Stimulated activated CD4-positive, alpha-beta T cell treated with anti-CD3 and anti-CD28 coated beads, TNF-alpha, amount 100 ng/mL, for 24 hours (primary cell): ENCODE measurements at regions not wholly inside any gene's neighbourhood (a gene's known extent, or its start where the extent isn't known, plus 50 kb on each side); places are given as distances from the start of the nearest gene placed in this dataset.

Source experiments
- DNase-seq, 3 experiments: peaks; one replicate each; pipeline ENCODE4 v3.0.0-alpha.2; 2020; ENCODE audit warnings: low read depth in 3 of 3

DNA sequence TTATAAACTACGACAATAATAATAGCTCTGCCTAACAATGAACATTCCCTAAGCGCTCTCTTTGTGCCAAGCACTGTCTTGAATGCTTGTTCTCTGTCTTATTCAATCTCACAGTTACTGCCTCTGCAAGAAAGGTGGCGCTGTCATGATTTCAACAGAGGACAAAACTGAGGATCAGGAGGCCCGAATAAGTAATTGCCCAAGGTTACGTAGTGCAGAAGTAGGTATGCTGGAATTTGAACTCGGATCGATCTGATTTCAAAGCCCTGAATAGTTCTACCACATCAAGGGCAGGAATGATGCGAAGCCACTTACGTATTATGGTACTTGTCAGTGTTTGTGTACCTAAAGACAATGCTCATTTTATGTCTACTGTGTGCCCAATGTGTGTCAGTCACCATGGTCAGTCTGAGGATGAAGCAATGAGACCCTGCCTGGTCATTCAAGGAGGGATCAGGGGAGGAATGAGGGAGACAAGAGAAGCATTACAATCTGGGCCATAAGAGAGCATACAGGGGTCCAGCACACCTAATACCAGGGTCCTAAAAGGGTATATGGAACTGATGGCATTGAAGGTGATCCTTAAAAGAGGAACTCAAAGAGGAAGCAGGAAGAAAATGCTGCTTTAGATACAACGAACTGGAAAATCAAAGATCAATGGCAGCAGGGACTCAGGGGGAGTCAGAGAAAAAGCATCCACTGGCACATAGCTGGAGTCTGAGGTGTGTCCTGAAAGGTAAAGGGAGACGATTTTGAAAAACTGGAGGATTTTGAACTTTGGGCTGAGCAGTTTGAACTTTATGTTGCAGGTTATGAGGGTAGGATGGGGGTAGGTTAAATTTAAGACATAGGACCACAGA is 389.2 kb downstream of the PLPP3 start:
- no peak for DNase-seq

DNA sequence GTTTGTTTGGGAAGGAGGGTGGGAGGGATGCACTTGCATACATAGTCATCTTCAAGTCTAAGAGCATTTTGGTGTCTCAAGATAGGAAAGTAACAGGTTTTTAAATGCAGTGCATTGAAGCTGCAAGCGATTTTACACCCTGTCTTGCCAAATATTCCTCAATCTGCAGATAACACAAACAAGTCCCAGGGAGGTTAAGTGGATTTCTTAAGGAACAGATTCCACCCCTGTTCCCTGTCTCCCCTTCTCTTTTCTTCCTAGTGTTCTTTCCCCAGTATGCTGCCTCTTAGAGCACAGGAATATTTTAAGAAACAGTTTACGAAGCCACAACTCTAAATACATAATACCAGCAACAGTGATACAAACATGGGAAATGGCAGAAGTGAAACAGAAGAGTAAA is 389.9 kb downstream of the PLPP3 start:
- DNase-seq: no peak

DNA sequence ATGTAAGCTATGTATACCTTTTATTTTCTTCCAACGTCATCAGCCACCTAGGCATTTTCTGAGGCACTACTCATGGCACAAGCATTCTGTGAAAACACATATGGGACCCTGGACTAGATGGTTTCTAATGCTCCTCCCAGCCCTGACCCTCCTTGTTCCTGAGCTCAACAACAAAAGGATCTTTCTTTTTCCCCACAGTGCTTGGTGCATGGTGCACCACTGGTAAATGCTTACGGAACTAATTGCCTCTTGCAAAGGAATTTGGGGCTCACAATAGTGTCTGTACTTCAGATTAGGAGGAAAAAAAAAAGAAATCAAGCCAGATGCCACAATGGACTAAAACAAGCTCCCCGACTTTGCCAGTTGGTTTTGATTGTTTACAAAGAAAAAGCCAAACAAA is 390.5 kb downstream of the PLPP3 start:
- no peak for DNase-seq

DNA sequence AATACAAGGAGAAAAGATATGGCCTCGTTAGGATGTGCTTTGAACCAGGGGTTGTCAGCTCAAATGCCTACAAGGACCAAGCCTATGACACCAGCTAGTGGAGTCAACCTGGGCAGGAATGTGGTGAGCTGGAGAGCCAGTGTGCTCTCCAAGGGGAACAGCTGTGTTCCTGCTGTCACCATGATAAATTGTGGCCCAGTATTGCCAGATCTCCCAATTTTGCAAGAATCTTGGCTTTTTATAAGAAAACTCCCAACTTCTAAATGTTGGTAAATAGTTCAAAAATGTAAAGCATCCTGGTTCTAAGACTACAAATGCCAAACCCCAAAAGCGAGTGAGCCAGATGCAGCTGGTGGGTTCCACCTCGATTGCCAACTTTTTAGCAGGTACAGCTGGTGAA is 391.1 kb downstream of the PLPP3 start:
- no peak for DNase-seq

DNA sequence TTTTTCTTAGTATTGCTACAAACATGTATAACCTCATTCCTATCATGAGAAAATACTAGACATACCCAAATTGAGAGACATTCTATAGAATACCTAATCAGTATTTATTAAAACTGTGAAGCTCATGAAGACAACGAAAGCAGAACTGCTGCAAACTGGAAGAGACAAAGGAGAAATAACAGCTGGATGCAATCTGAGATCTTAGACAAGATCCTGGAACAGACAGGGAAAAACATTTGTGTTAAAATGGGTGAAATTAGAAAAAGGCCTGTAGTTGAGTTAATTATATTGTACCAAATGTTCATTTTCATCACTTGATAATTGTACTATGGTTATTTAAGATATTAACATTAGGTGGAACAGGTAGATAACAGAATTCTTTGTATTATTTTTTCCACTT is 392.0 kb downstream of the PLPP3 start:
- no peak for DNase-seq

DNA sequence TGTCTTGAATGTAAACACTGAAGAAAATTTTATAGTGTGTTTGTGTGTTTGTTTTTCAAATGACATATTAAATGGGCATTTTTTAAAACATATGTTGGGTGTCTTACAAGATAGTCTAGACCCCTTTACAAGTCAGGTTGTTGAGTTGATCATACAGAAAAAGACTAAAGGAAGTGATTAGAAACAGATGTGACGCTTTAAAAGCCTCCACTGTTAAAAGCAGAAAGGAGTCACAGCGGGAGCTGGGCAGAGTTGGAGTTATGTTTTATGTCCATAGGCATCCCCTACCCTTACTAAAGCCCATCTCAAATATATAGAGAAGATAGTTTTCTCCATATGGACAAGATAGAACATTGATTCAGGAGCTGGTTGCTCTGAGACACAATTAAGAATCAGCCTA is 393.9 kb downstream of the PLPP3 start:
- DNase-seq: no peak

DNA sequence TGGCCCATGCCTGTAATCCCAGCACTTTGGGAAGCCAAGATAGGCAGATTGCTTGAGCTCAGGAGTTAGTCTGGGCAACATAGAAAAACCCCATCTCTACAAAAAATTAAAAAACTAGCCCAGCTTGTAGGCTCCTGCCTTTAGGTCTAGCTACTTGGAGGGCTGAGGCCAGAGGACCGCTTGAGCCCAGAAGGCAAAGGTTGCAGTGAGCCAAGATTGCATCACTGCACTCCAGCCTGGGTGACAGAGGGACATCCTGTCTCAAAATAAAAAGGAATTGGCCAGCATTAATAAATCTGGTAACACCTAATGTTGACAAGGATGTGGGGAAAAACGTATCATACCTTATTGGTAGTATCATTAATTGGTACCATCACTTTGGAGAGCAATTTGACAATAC is 396.2 kb downstream of the PLPP3 start:
- DNase-seq: no peak

DNA sequence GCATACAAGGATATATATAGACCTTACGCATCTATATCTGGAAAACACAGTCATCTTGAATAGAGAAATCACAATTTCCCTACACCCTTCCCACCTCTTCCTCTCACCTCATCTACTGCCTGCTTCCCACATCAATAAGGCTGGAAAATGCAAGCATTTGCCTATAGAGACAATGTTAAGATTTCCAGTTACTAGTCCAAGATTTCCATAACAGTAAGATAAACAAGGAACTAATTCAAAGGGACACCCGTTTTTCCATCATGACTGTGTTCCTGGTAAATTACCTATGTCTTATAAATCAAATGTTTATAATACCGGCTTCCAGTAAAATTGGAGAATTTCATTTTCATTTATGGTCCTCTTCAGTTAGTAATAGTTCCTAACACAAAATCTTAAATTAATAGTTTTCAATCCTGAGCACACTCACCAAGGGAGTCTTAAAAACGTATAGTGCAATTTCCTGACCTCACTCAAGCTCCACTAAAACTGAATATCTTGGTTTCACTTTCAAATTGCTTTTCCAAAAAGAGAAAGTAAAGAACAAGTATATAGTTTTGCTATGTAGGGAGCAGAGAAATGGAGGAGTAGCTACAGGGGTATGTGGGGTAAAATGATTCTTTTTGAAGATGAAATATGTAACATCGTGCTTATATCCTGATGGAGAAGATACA is 398.7 kb downstream of the PLPP3 start:
- no peak for DNase-seq

DNA sequence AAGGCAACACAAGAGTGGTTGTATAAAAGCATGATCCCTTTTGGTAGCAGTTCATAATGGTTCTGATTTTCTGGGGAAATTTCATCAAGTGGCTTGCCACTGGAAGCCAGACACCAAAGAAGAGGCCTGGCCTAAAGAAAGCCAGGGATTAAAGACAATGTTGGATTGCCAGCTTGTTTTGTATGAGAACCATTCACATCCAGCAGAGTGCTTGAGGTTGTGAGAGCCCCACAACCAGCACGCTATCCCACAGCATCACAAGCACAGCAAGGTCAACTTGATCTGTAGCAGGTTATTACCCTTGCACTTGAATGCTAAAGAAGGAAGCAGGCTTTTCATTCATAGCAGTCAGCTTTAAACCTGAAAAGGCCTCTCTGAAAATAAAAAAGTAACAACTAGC is 399.8 kb downstream of the PLPP3 start:
- no peak for DNase-seq

DNA sequence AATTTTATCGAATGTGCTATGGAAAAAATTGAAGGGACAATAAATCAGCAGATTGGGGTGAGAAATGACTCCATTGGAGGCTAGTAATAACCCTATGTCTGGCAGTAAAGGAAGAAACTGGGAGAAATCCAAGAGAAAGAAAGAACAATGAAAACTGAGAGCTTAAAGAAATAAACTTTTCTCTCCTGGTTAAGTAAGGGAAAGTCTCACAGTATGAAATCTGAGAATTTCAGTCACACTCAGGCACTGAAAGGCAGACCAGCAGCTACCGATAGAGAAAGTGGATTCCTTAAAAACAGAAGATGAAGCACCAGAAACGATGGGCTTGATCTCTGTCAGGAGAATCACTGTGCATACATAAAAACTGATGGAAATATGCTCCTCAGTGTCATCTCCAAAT is 404.2 kb downstream of the PLPP3 start:
- DNase-seq: no peak

DNA sequence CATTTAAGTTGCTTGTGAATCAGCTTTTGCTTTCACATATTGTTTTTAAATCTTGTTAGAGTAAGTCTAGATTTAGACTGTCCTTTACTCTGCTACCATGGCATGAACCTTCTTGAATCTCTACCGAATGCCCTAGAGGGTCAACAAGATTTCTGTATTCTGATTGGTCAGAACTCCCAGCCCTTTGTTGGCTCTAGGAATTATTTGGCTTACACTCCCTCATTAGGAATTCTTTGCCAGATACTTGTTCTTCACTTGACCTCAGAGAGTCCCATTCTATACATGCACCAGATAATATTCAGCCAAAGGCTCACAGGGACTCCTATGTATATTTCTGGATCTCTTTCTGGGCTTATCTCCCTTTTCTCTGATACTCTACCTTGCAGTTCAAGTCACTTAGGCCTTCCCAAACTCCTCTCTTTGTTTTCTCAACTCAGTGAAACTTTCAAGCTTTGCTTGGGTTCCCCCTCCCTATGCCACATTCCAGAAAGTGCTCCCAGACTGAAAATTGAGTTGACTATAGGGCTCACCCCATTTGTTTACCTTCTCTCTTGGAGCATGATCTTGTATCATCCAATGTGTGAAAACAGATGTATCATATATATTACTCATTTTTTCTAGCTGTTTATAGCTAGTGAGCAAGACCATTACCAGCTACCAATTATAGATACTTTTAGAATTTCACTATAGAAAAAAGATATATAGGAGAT is 405.0 kb downstream of the PLPP3 start:
- no peak for DNase-seq

DNA sequence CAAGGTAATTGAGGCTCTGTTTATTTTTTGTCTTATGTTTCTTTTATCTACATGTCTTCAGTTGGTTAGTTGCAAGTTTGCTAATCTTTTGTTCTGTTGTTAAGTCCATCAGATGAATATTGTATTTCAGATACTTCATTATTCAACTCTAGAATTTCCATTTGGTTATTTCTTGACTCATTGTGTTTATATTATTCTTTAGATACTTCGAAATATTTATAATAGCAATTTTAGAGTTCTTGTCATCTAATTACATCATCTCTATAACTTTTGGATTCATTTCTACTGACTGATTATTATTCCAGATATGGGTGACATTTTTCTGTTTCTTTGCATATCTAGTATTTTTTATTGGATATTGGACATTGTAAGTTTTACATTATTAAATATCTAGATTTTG is 405.6 kb downstream of the PLPP3 start:
- no peak for DNase-seq

DNA sequence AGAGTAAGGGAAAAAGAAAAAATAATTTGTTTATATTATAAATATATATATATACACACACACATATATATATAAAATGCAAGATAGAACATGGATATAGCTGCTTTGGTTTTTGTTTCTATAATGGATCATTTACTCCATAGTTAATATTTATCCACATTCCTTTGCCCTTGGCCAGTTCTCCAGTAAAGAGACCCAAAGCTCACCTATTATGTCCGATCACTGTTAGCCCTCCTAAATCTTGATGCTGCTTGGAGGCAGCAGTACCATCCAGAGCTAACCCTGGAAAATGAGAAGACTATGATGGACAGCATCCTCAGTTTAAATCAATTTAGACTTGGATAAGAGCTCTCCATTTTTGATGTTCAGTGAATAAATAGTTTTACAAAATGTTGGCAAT is 407.7 kb downstream of the PLPP3 start:
- DNase-seq: no peak

DNA sequence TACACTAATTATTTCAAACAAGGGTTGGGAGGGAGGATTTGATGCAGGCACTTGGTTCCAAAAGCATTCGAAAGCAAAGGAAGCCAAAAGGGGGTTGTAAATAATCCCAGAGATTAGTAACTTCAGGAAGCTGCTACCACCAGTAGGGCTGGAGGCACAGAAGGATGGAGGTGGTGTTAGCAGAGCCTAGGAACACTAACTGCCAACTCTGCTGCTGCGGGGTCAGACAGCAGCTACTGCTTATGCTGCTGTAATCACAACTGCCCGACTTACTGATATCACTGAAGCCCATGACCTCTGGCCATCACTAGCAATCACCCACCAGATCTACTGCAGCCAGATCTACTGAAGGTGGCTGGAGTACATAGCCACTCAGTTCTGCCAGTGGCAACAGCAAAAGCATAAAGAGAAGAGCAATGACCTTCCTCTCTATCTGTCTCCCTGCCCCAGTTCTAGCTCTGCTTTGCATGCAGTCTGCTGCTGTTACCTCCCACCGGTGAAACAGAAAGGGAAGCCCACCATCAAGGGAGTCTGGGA is 408.5 kb downstream of the PLPP3 start:
- no peak for DNase-seq

DNA sequence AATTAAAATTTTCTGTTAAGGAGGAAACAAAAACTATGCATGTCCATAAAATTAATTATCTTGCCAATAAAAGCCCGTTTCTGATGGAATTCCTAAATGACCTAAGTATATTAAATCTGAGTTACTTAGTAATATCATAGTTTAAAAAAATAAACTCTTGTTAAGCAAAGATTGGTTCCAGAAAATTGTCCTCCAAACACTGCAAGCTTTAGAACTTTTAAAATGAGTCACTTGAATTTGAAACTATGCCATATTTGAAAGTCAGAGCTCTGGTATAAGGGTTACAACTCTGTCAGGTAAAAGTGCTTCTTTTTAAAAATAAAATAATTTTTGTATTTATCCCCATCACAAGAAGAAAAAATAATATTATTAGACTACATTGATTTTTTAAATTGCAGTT is 409.5 kb downstream of the PLPP3 start:
- no peak for DNase-seq

DNA sequence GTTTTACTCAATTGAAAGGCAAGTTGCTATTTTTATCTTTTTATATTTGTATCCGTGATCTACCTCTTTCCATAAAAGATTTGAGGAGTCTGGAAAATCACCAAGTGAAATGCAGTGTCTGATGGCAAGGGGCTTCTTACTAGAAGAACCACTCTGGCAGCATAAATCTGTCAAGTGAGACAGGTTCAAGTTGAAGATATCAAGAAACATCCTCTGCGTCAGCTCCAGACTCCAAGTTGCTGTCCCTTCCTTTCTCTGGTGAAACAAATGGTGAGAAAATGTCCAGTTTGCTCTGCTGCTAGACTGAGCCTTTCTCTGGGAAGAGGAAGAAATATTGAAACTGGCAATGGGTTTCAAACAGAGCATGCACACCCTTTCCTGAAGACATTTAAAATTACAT is 411.2 kb downstream of the PLPP3 start:
- DNase-seq: no peak

DNA sequence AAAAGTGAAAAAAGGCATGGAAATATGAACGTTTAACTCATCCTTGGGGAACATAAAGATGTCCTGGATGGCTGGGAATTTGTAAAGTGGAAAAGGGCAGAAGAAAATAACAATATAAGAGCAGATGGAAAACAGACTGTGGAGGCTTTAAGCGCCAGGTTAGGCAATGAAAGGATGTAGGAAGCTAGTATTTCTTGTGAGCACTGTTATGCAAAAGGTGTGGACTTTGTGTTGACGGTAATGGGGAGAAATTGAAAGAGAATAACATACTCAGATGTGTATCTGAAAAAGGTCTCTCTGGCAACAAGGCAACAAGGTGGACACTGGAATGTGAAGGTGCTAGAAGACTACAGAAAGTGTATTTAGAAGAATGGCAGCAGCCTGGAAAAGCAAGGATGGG is 411.8 kb downstream of the PLPP3 start:
- no peak for DNase-seq

DNA sequence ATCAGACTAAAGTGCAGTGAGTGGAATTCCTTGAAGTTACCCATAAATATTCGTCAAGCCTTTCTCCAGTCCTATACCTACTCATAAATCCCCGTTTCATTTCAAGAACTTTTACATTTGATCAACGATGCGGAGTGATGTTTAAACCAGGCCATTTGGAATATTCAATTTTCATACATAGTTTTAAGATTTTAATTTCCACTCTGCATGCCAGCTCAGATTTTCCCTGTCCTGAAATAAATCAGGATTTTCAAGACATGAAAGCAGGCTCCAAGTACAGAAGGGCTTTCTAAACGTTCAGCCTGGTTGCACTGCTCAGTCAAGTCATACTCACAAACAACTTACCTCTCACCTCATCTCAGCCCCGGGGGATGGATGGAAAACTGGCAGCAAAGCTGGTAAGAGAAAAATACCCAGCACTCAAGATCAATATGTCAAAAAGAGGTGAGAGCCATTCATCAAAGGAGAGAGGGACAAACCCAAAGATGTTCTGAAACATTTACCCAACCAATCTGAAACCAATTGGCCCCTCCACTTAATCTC is 418.5 kb downstream of the PLPP3 start:
- no peak for DNase-seq

DNA sequence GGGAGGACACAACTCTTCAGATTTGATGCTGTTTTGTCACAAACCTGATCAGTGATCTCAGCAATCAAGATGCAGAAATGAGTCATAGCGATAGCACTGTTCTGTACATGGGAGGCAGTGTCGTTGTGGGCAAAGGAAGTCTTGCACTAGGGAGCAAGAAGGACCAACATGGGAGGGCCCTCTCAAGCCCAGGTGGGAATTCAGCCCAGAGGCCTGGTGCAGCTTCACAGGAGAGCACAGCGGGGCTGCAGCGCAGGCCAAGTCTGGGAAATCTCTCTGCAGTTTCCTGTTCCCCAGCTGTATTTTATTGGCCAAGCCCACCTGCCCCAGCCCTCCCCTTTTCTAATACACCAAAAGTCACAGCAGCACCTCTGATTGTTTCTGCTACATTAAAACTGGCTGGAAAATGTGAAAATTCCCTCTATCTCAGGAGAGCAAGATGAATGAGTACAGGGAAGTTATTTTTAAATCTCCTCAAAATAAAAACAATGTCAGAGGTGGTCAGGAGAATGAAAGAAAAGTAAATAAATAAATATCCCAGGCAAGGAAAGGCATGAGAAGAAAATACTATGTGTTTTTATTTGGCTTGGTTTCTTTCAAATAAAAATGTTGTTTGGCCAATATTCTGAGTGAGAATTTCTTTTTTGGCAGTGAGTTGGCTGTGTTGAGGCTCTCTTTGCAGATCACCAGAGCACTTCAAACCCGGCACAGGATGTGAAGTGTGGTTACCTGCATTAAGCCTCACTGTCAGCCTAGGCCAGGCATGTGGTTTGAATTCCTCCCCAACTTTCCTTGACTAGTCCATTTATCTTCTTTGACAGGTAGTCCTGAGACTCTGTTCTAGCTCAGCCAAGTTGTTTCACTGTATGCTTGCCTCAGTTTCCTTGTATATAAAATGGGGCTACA is 422.1 kb downstream of the PLPP3 start:
- DNase-seq: no peak

DNA sequence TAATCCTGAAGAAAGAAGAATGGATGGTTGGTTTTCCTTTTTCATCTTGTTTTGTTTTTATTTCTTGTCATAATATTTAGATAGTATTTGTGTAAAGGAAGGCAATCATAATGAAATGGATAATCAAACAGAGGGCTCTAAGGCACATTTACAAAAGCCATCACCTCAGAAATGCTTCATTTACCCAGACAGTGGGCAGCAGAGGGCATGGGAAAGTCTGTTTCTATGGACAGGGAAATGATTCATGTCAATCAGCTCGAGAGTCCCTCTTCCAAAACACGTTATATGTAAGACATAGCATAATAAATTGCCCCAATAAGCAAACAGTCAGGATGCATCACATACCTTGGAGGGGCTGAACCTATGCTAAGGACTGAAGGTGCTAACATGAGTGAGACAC is 426.1 kb downstream of the PLPP3 start:
- DNase-seq: no peak

DNA sequence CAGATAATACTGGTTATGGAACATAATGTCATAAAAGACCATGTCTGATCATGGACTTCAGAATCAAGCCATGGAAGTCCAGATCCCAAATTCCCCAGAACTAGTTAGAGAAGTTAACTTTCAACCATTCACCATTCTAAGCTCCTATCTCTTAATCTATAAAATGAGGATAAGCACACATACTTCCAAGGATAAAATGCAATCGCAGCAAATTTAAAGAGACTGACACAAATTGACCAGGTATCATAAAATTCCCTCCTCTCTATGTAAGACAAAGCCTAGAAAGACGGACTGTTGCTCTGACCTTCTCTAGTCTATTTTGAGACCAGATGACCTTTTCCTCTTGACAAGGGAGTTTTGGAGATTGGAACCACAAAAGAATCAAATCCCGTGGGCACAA is 426.7 kb downstream of the PLPP3 start:
- no peak for DNase-seq
